ENCODE measurements at regions not wholly inside any gene's neighbourhood (a gene's known extent, or its start where the extent isn't known, plus 50 kb on each side); places are given as distances from the start of the nearest gene placed in this dataset.

GRCh38 chr12:92553389-92553788 is 149.4 kb upstream of the PLEKHG7 start:
- no peaks in the 10 kb centered on the region for H3K36me3 ChIP-seq (ENCODE audit: control insufficient read depth, insufficient read depth, low read length)
- no peak overlapping the region for H3K4me3 ChIP-seq (replicated peaks; ENCODE audit: low read depth, low read length)
- DNase-seq (ENCODE audit: extremely low read depth, insufficient read length): no peak
- TF ChIP-seq CTCF (IDR thresholded peaks at IDR 0.05; ENCODE audit: insufficient read depth, low read length, poor library complexity, severe bottlenecking): no peak
- no peaks in the 10 kb centered on the region for H3K27me3 ChIP-seq (replicated peaks; ENCODE audit: control insufficient read depth, insufficient read depth, low read length)

GRCh38 chr12:92552412-92553108 is 150.2 kb upstream of the PLEKHG7 start:
- Histone ChIP-seq H3K27me3 (replicated peaks; ENCODE audit: control insufficient read depth, insufficient read depth, low read length) (no peaks in the 10 kb centered on the region), H3K4me3 (replicated peaks; ENCODE audit: low read depth, low read length) (no peak overlapping the region), H3K36me3 (ENCODE audit: control insufficient read depth, insufficient read depth, low read length) (no peaks in the 10 kb centered on the region)
- TF ChIP-seq CTCF (IDR thresholded peaks at IDR 0.05; ENCODE audit: insufficient read depth, low read length, poor library complexity, severe bottlenecking): no peak
- DNase-seq (ENCODE audit: extremely low read depth, insufficient read length): no peak

- H3K36me3 ChIP-seq (ENCODE audit: control insufficient read depth, insufficient read depth, low read length): no peaks in the 10 kb centered on the region
- H3K4me3 ChIP-seq (replicated peaks; ENCODE audit: low read depth, low read length): no peak overlapping the region
- TF ChIP-seq CTCF (IDR thresholded peaks at IDR 0.05; ENCODE audit: insufficient read depth, low read length, poor library complexity, severe bottlenecking): no peak
- DNase-seq (ENCODE audit: extremely low read depth, insufficient read length): peak; percentile 75
- no peaks in the 10 kb centered on the region for H3K27me3 ChIP-seq (replicated peaks; ENCODE audit: control insufficient read depth, insufficient read depth, low read length)
These were observed 150.9 kb upstream of the PLEKHG7 start for GRCh38 chr12:92551853-92552397.

GRCh38 chr12:92551210-92551609 is 151.6 kb upstream of the PLEKHG7 start:
- no peak for TF ChIP-seq CTCF (IDR thresholded peaks at IDR 0.05; ENCODE audit: insufficient read depth, low read length, poor library complexity, severe bottlenecking)
- DNase-seq (ENCODE audit: extremely low read depth, insufficient read length): no peak
- H3K27me3 ChIP-seq (replicated peaks; ENCODE audit: control insufficient read depth, insufficient read depth, low read length): no peaks in the 10 kb centered on the region
- no peak overlapping the region for H3K4me3 ChIP-seq (replicated peaks; ENCODE audit: low read depth, low read length)
- H3K36me3 ChIP-seq (ENCODE audit: control insufficient read depth, insufficient read depth, low read length): no peaks in the 10 kb centered on the region

- no peak for TF ChIP-seq CTCF (IDR thresholded peaks at IDR 0.05; ENCODE audit: insufficient read depth, low read length, poor library complexity, severe bottlenecking)
- no peak for DNase-seq (ENCODE audit: extremely low read depth, insufficient read length)
- H3K27me3 ChIP-seq (replicated peaks; ENCODE audit: control insufficient read depth, insufficient read depth, low read length): no peaks in the 10 kb centered on the region
- H3K36me3 ChIP-seq (ENCODE audit: control insufficient read depth, insufficient read depth, low read length): no peaks in the 10 kb centered on the region
- H3K4me3 ChIP-seq (replicated peaks; ENCODE audit: low read depth, low read length): no peak overlapping the region
These were observed 152.1 kb upstream of the PLEKHG7 start for GRCh38 chr12:92550661-92551060.

Measured in GM06990 (cell line).